ENCODE measurements at regions not wholly inside any gene's neighbourhood (a gene's known extent, or its start where the extent isn't known, plus 50 kb on each side); places are given as distances from the start of the nearest gene placed in this dataset.
"Not testable (repeated sequence)": the region's sequence is repeated elsewhere in the genome, so short reads cannot be mapped to it uniquely, and the experiment has no call there.

- no peak for DNase-seq
These were observed 357.8 kb downstream of the CETN3 start for GRCh38 chr5:90051756-90052155.

GRCh38 chr5:90050103-90050502 is 359.5 kb downstream of the CETN3 start:
- DNase-seq = no peak

GRCh38 chr5:90047113-90047512 is 362.4 kb downstream of the CETN3 start:
- DNase-seq = no peak

GRCh38 chr5:90040082-90040481 is 369.5 kb downstream of the CETN3 start:
- not testable (repeated sequence) for DNase-seq

- no peak for DNase-seq
These were observed 371.9 kb downstream of the CETN3 start for GRCh38 chr5:90037646-90038045.

GRCh38 chr5:90022711-90023053 is 386.9 kb downstream of the CETN3 start:
- no peak for DNase-seq

GRCh38 chr5:90022002-90022710 is 387.4 kb downstream of the CETN3 start:
- no peak for DNase-seq

GRCh38 chr5:90020575-90021538 is 388.7 kb downstream of the CETN3 start:
- DNase-seq = no peak

- DNase-seq = no peak
These were observed 392.3 kb downstream of the CETN3 start for GRCh38 chr5:90017239-90017638.

GRCh38 chr5:90015584-90016018 is 394.0 kb downstream of the CETN3 start:
- DNase-seq = no peak

GRCh38 chr5:90014420-90014819 is 395.1 kb downstream of the CETN3 start:
- DNase-seq = no peak

- no peak for DNase-seq
These were observed 409.2 kb downstream of the CETN3 start for GRCh38 chr5:90000351-90000750.

- no peak for DNase-seq
These were observed 410.8 kb downstream of the CETN3 start for GRCh38 chr5:89998519-89999305.

GRCh38 chr5:89996890-89997289 is 412.7 kb downstream of the CETN3 start:
- DNase-seq = no peak

- DNase-seq = no peak
These were observed 413.2 kb downstream of the CETN3 start for GRCh38 chr5:89996335-89996734.

GRCh38 chr5:89994266-89994665 is 415.3 kb downstream of the CETN3 start:
- no peak for DNase-seq

GRCh38 chr5:89992201-89992600 is 417.4 kb downstream of the CETN3 start:
- no peak for DNase-seq

- no peak for DNase-seq
These were observed 418.0 kb downstream of the CETN3 start for GRCh38 chr5:89991592-89991991.

- DNase-seq = no peak
These were observed 419.8 kb downstream of the CETN3 start for GRCh38 chr5:89989776-89990175.

- no peak for DNase-seq
These were observed 420.4 kb downstream of the CETN3 start for GRCh38 chr5:89988998-89989655.

- no peak for DNase-seq
These were observed 421.3 kb downstream of the CETN3 start for GRCh38 chr5:89988129-89988810.

- no peak for DNase-seq
These were observed 426.3 kb downstream of the CETN3 start for GRCh38 chr5:89983216-89983615.

All from DMS79 (cell line).